Liver (tissue), 3 donors: ENCODE measurements at regions not wholly inside any gene's neighbourhood (a gene's known extent, or its start where the extent isn't known, plus 50 kb on each side); places are given as distances from the start of the nearest gene placed in this dataset.

Source experiments
- ATF3 ChIP-seq: IDR thresholded peaks from 2 replicates; pipeline ENCODE4 v1.6.1; 2016; ENCODE audit warnings: antibody characterized with exemption
- EGR1 ChIP-seq, 2 donors: IDR thresholded peaks; 2 replicates each; pipeline ENCODE4 v1.6.1; 2016 to 2018; ENCODE audit warnings: antibody characterized with exemption in 2 of 2, low read depth in 2 of 2
- FOXA1 ChIP-seq: IDR thresholded peaks from 2 replicates; pipeline ENCODE4 v1.6.1; 2016; ENCODE audit warnings: antibody characterized with exemption
- FOXA2 ChIP-seq: IDR thresholded peaks from 2 replicates; pipeline ENCODE4 v1.6.1; 2016; ENCODE audit warnings: antibody characterized with exemption
- GABPA ChIP-seq, 2 donors: IDR thresholded peaks in 1 of 2; conservative IDR thresholded peaks in 1 of 2; 2 replicates each; pipeline ENCODE4 v1.6.1; 2016; ENCODE audit warnings: antibody characterized with exemption in 2 of 2, mild to moderate bottlenecking in 1 of 2, moderate library complexity in 1 of 2
- NR2F2 ChIP-seq: IDR thresholded peaks from 2 replicates; pipeline ENCODE4 v1.6.1; 2016; ENCODE audit warnings: antibody characterized with exemption
- RAD21 ChIP-seq, 2 donors: IDR thresholded peaks; 2 replicates each; pipeline ENCODE4 v1.6.1; 2016; ENCODE audit warnings: antibody characterized with exemption in 2 of 2, mild to moderate bottlenecking in 2 of 2
- SP1 ChIP-seq: IDR thresholded peaks from 2 replicates; pipeline ENCODE4 v1.6.1; 2018; ENCODE audit warnings: antibody characterized with exemption, mild to moderate bottlenecking
- TAF1 ChIP-seq: conservative IDR thresholded peaks from 2 replicates; pipeline ENCODE4 v1.6.1; 2016; ENCODE audit warnings: antibody characterized with exemption, mild to moderate bottlenecking
- YY1 ChIP-seq: IDR thresholded peaks from 2 replicates; pipeline ENCODE4 v1.6.1; 2016; ENCODE audit warnings: antibody characterized with exemption, mild to moderate bottlenecking
- TF ChIP-seq, protein P1 (sequence below): fragments of 150-350 bp; IDR thresholded peaks from 2 replicates; pipeline ENCODE4 v1.5.1; 2017; ENCODE audit warnings: improper control_type of control experiment, low read depth, low read length; ENCODE audit not compliant: missing input control
- TF ChIP-seq, protein P2 (sequence below): IDR thresholded peaks from 2 replicates; pipeline ENCODE4 v1.6.1; 2016; ENCODE audit warnings: antibody characterized with exemption
- donor health status: healthy.
- donor health status: healthy.

- TF ChIP-seq, protein P1, sequence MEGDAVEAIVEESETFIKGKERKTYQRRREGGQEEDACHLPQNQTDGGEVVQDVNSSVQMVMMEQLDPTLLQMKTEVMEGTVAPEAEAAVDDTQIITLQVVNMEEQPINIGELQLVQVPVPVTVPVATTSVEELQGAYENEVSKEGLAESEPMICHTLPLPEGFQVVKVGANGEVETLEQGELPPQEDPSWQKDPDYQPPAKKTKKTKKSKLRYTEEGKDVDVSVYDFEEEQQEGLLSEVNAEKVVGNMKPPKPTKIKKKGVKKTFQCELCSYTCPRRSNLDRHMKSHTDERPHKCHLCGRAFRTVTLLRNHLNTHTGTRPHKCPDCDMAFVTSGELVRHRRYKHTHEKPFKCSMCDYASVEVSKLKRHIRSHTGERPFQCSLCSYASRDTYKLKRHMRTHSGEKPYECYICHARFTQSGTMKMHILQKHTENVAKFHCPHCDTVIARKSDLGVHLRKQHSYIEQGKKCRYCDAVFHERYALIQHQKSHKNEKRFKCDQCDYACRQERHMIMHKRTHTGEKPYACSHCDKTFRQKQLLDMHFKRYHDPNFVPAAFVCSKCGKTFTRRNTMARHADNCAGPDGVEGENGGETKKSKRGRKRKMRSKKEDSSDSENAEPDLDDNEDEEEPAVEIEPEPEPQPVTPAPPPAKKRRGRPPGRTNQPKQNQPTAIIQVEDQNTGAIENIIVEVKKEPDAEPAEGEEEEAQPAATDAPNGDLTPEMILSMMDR, result no peak
- TF ChIP-seq FOXA2 (no peak), SP1 (no peak), FOXA1 (no peak), NR2F2 (no peak), TAF1 (no peak), GABPA (IDR thresholded peaks at IDR 0.05 in 1 of 2, conservative IDR thresholded peaks at IDR 0.05 in 1 of 2) (no peak), ATF3 (no peak), RAD21 (IDR thresholded peaks at IDR 0.05) (no peak), EGR1 (IDR thresholded peaks at IDR 0.05; ENCODE audit: low read depth in 2 of 2) (no peak), YY1 (no peak)
- TF ChIP-seq, protein P2, sequence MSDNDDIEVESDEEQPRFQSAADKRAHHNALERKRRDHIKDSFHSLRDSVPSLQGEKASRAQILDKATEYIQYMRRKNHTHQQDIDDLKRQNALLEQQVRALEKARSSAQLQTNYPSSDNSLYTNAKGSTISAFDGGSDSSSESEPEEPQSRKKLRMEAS, result no peak
Observed at GRCh38 chr4:187333151-187333550, 609.5 kb upstream of the FAT1 start.
